ENCODE measurements at regions not wholly inside any gene's neighbourhood (a gene's known extent, or its start where the extent isn't known, plus 50 kb on each side); places are given as distances from the start of the nearest gene placed in this dataset.

DNA sequence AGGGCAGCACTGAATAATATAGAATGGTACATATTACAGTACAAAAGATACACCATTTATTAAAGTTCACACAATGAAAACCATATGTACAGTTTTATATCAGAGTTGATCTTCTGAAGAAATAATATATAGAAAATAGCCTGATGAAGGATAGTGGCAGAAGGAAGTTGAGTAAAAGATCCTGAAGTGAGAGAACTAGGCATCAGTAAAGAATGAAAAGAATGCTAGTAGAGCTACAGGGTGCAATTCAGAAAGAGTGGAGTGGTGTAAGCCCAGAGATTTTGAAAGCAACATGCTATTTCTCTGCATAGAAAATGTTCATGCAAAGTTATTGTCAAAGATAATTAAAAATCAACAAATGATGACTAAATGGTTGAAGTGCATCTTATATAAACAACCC lies 1552.7 kb upstream of the TENM4 start:
- no peaks in the 10 kb centered on the region for H3K4me1 ChIP-seq
- no peak for TF ChIP-seq POLR2A (IDR thresholded peaks at IDR 0.05)
- TF ChIP-seq, protein P1, sequence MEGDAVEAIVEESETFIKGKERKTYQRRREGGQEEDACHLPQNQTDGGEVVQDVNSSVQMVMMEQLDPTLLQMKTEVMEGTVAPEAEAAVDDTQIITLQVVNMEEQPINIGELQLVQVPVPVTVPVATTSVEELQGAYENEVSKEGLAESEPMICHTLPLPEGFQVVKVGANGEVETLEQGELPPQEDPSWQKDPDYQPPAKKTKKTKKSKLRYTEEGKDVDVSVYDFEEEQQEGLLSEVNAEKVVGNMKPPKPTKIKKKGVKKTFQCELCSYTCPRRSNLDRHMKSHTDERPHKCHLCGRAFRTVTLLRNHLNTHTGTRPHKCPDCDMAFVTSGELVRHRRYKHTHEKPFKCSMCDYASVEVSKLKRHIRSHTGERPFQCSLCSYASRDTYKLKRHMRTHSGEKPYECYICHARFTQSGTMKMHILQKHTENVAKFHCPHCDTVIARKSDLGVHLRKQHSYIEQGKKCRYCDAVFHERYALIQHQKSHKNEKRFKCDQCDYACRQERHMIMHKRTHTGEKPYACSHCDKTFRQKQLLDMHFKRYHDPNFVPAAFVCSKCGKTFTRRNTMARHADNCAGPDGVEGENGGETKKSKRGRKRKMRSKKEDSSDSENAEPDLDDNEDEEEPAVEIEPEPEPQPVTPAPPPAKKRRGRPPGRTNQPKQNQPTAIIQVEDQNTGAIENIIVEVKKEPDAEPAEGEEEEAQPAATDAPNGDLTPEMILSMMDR (IDR thresholded peaks at IDR 0.05), result no peak
- DNase-seq, result no peak
- H3K36me3 ChIP-seq (ENCODE audit: low read depth, missing control alignments), result no peaks in the 10 kb centered on the region
- H3K4me3 ChIP-seq, result no peak overlapping the region
- H3K27me3 ChIP-seq, result no peaks in the 10 kb centered on the region
- intact Hi-C loops (cut with DNase I; ENCODE audit: low total_unique reads), result no loop called here
- no peaks in the 10 kb centered on the region for H3K9me3 ChIP-seq
- no peak overlapping the region for H3K27ac ChIP-seq

DNA sequence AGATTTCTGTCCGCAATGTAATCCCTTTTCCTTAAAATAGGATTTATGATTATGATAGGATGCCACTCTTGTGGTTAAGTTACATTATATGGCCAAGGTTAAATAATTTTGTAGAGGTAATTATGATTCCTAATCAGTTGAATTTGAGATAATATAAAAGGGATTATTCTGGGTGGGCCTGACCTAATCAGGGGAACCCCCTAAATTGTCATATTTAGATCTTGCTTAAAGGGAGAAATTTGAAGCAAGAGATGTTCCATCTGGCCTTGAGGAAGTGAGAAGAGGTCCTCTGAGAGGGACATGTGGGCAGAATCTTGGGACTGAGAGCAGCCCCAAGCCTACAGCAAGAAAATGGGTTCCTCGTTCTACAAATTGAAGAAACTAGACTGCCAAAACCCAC lies 1550.1 kb upstream of the TENM4 start:
- DNase-seq, result no peak
- 97 to 100% methylated on average over 2 of the region's 2 CpGs for WGBS, 2 donors
- Histone ChIP-seq H3K27ac (no peak overlapping the region), H3K4me1 (no peaks in the 10 kb centered on the region), H3K36me3 (ENCODE audit: low read depth, missing control alignments) (no peaks in the 10 kb centered on the region), H3K9me3 (no peaks in the 10 kb centered on the region), H3K4me3 (no peak overlapping the region), H3K27me3 (no peaks in the 10 kb centered on the region)
- TF ChIP-seq, protein P1 (IDR thresholded peaks at IDR 0.05), result no peak
- no peak for TF ChIP-seq POLR2A (IDR thresholded peaks at IDR 0.05)
- intact Hi-C loops (cut with DNase I; ENCODE audit: low total_unique reads), result no loop called here

GRCh38 chr11:80987171-80987570 lies 1546.3 kb upstream of the TENM4 start:
- intact Hi-C loops (cut with DNase I; ENCODE audit: low total_unique reads), result no loop called here
- Histone ChIP-seq H3K36me3 (ENCODE audit: low read depth, missing control alignments) (no peaks in the 10 kb centered on the region), H3K27ac (no peak overlapping the region), H3K9me3 (no peaks in the 10 kb centered on the region), H3K27me3 (no peaks in the 10 kb centered on the region), H3K4me3 (no peak overlapping the region), H3K4me1 (no peaks in the 10 kb centered on the region)
- 87 to 100% methylated on average over 1 of the region's 1 CpG for WGBS, 2 donors
- TF ChIP-seq, protein P1 (IDR thresholded peaks at IDR 0.05), result no peak
- no peak for TF ChIP-seq POLR2A (IDR thresholded peaks at IDR 0.05)
- DNase-seq, result no peak

DNA sequence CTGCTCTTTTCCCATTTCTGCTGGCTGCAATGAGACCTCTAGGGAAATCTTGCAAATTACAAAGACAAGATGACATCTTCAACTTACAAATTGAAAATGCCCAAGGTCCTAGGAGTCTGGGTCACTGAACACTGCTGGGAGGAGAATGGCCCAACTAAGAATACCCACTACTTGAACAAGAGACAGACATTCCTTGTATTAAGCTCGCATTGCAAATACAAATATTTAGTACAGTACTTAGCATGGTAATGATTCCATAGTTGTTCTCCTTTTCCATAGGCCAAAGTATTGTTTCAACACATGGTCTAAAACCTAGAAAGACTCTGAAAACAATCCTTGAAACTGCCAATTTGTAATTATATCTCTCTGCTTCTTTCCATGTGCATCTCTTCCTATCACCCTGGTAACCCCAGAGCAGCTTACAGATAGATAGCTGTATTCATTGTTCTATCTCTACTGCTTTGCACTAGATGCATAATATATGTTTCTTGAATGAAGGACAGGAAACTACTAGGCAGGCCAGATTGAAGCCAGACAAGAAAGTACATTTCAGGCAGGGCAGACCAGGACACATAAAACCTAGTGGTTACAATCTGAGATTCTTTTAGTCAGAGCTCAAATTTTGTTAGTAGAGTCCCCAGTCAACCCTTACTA lies 1545.7 kb upstream of the TENM4 start:
- 89 to 94% methylated on average over 1 of the region's 1 CpG for WGBS, 2 donors
- H3K27me3 ChIP-seq, result no peaks in the 10 kb centered on the region
- H3K4me3 ChIP-seq, result no peak overlapping the region
- intact Hi-C loops (cut with DNase I; ENCODE audit: low total_unique reads), result no loop called here
- no peak overlapping the region for H3K27ac ChIP-seq
- H3K9me3 ChIP-seq, result no peaks in the 10 kb centered on the region
- DNase-seq, result no peak
- no peaks in the 10 kb centered on the region for H3K36me3 ChIP-seq (ENCODE audit: low read depth, missing control alignments)
- TF ChIP-seq, protein P1 (IDR thresholded peaks at IDR 0.05), result no peak
- TF ChIP-seq POLR2A (IDR thresholded peaks at IDR 0.05), result no peak
- H3K4me1 ChIP-seq, result no peaks in the 10 kb centered on the region

DNA sequence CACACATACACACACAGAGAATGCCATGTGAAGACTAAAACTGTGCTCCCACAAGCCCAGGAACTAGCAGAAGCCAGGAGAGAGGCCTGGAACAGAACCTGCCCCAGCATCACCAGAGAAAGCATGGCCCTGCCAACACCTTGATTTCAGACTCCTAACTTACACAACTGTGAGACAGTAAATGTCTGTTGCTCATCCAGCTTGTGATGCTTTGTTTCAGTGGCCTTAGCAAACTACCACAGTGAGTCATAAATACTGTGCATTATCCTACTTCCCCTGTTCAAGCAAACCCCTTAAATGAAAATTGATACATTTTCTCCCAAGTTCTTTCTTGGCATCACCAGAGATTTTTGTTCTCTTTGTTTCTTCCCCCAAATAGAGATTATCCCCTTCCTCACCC lies 1539.4 kb upstream of the TENM4 start:
- H3K9me3 ChIP-seq, result no peaks in the 10 kb centered on the region
- no peak overlapping the region for H3K27ac ChIP-seq
- intact Hi-C loops (cut with DNase I; ENCODE audit: low total_unique reads), result no loop called here
- no peak for TF ChIP-seq POLR2A (IDR thresholded peaks at IDR 0.05)
- TF ChIP-seq, protein P1 (IDR thresholded peaks at IDR 0.05), result no peak
- H3K4me3 ChIP-seq, result no peak overlapping the region
- no peaks in the 10 kb centered on the region for H3K27me3 ChIP-seq
- no peak for DNase-seq
- H3K4me1 ChIP-seq, result no peaks in the 10 kb centered on the region
- no peaks in the 10 kb centered on the region for H3K36me3 ChIP-seq (ENCODE audit: low read depth, missing control alignments)
